Fibroblast of skin of left biceps (primary cell): ENCODE measurements at regions not wholly inside any gene's neighbourhood (a gene's known extent, or its start where the extent isn't known, plus 50 kb on each side); places are given as distances from the start of the nearest gene placed in this dataset.
"Not testable (repeated sequence)": the region's sequence is repeated elsewhere in the genome, so short reads cannot be mapped to it uniquely, and the experiment has no call there.

ENCODE experiments used
- DNase-seq, 2 experiments: peaks; one replicate each; pipeline ENCODE4 v3.0.0-alpha.2; 2013; ENCODE audit warnings: low read depth in 2 of 2

GRCh38 chr13:108077284-108077683 is 138.1 kb downstream of the LIG4 start:
- DNase-seq = no peak

GRCh38 chr13:108074429-108074828 is 140.9 kb downstream of the LIG4 start:
- not testable (repeated sequence) for DNase-seq

- DNase-seq = no peak
Measured at GRCh38 chr13:108070925-108071324, 144.4 kb downstream of the LIG4 start.

- no peak for DNase-seq
Measured at GRCh38 chr13:108070491-108070890, 144.8 kb downstream of the LIG4 start.

GRCh38 chr13:108069521-108070210 is 145.7 kb downstream of the LIG4 start:
- no peak for DNase-seq

- not testable (repeated sequence) for DNase-seq
Measured at GRCh38 chr13:108064372-108064771, 151.0 kb downstream of the LIG4 start.

GRCh38 chr13:108060111-108060510 is 155.2 kb downstream of the LIG4 start:
- DNase-seq = no peak

GRCh38 chr13:108056278-108056677 is 159.1 kb downstream of the LIG4 start:
- DNase-seq = no peak

- no peak for DNase-seq
Measured at GRCh38 chr13:108049211-108049610, 166.1 kb downstream of the LIG4 start.

- no peak for DNase-seq
Measured at GRCh38 chr13:108044954-108045353, 170.4 kb downstream of the LIG4 start.

- DNase-seq = not testable (repeated sequence)
Measured at GRCh38 chr13:108042866-108043265, 172.5 kb downstream of the LIG4 start.

GRCh38 chr13:108037348-108037747 is 178.0 kb downstream of the LIG4 start:
- no peak for DNase-seq

- no peak for DNase-seq
Measured at GRCh38 chr13:108036411-108036932, 178.9 kb downstream of the LIG4 start.

GRCh38 chr13:108034909-108035410 is 180.4 kb downstream of the LIG4 start:
- no peak for DNase-seq

- no peak for DNase-seq
Measured at GRCh38 chr13:108033800-108034707, 181.3 kb downstream of the LIG4 start.

GRCh38 chr13:108031865-108032264 is 183.5 kb downstream of the LIG4 start:
- DNase-seq = no peak

GRCh38 chr13:108030769-108031168 is 184.6 kb downstream of the LIG4 start:
- no peak for DNase-seq

- no peak for DNase-seq
Measured at GRCh38 chr13:108026680-108027410, 188.5 kb downstream of the LIG4 start.

- no peak for DNase-seq
Measured at GRCh38 chr13:108020027-108020426, 195.3 kb downstream of the LIG4 start.

- no peak for DNase-seq
Measured at GRCh38 chr13:108018371-108018870, 196.9 kb downstream of the LIG4 start.

GRCh38 chr13:108006619-108007018 is 208.7 kb downstream of the LIG4 start:
- no peak for DNase-seq

- DNase-seq = no peak
Measured at GRCh38 chr13:108005231-108005630, 210.1 kb downstream of the LIG4 start.
